OCI-LY3 (cell line): ENCODE measurements at regions not wholly inside any gene's neighbourhood (a gene's known extent, or its start where the extent isn't known, plus 50 kb on each side); places are given as distances from the start of the nearest gene placed in this dataset.

Source experiments
- CTCF ChIP-seq: fragments of 200-600, 300-600 bp; sonication (generic); IDR thresholded peaks from 2 replicates; pipeline ENCODE4 v1.5.1; 2014; ENCODE audit warnings: antibody characterized with exemption, low read length, low read depth
- EZH2phosphoT487 ChIP-seq: fragments of 200-600 bp; shearing (Covaris generic); IDR thresholded peaks from 2 replicates; pipeline ENCODE4 v1.6.1; 2018; ENCODE audit warnings: antibody characterized with exemption, mixed run types, low read depth

GRCh38 chr14:104404922-104405321 is 174.6 kb upstream of the C14orf180 start:
- no peak for TF ChIP-seq CTCF
- no peak for TF ChIP-seq EZH2phosphoT487
